ENCODE measurements at regions not wholly inside any gene's neighbourhood (a gene's known extent, or its start where the extent isn't known, plus 50 kb on each side); places are given as distances from the start of the nearest gene placed in this dataset.

DNA sequence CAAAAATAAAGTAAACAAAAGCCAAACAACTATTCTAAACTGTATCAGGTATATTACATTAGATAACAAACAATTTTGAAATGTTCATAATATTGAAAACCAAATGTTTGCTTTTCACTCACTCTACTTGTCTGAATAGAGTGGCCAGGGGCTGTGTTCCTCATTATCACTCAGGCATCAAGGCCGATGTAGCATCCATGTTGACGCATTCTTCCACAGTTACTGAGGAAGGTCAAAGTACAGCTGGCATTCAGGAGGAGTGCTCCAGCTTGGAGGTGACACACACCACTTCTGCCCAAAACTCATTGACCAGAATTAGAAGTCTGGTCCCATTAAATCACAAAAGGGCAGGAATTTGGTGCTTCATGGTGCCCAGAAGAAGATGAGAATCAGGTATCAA lies 137.6 kb upstream of the MANEA start:
- ChIA-PET CTCF (no interaction called here), POLR2A (no interaction called here)
- no peak for DNase-seq (ENCODE audit: low read depth, low spot score)
- TF ChIP-seq CTCF (IDR thresholded peaks at IDR 0.05; ENCODE audit: insufficient read depth, low read length, missing control alignments), result no peak
- no peak overlapping the region for H3K4me3 ChIP-seq (ENCODE audit: low read depth, low read length)

- no peak for TF ChIP-seq CTCF (IDR thresholded peaks at IDR 0.05; ENCODE audit: insufficient read depth, low read length, missing control alignments)
- no peak overlapping the region for H3K4me3 ChIP-seq (ENCODE audit: low read depth, low read length)
- ChIA-PET CTCF (no interaction called here), POLR2A (no interaction called here)
- no peak for DNase-seq (ENCODE audit: low read depth, low spot score)
Observed at GRCh38 chr6:95448208-95448607, 129.1 kb upstream of the MANEA start.

- TF ChIP-seq CTCF (IDR thresholded peaks at IDR 0.05; ENCODE audit: insufficient read depth, low read length, missing control alignments), result no peak
- DNase-seq (ENCODE audit: low read depth, low spot score), result no peak
- no peak overlapping the region for H3K4me3 ChIP-seq (ENCODE audit: low read depth, low read length)
- CTCF ChIA-PET, result no interaction called here
- POLR2A ChIA-PET, result no interaction called here
Observed at GRCh38 chr6:95469511-95469910, 107.8 kb upstream of the MANEA start.

DNA sequence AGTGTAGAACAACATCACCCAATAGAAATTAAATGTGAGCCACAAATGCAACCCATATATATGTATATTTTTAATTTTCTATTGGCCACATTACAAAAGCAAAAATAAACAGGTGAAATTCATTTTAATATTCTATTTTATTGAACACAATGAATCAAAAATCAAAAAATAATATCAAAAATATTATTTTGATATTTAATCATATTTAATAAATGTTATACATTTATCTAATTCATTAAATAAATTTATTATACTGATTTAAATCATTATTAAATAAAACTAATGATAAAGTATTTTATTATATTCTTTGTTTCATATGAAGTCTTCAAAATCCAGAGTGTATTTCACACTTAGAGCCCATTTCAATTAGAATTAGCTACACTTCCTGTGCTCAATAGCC lies 98.4 kb upstream of the MANEA start:
- no peak for DNase-seq (ENCODE audit: low read depth, low spot score)
- ChIA-PET POLR2A (no interaction called here), CTCF (no interaction called here)
- no peak for TF ChIP-seq CTCF (IDR thresholded peaks at IDR 0.05; ENCODE audit: insufficient read depth, low read length, missing control alignments)
- no peak overlapping the region for H3K4me3 ChIP-seq (ENCODE audit: low read depth, low read length)

DNA sequence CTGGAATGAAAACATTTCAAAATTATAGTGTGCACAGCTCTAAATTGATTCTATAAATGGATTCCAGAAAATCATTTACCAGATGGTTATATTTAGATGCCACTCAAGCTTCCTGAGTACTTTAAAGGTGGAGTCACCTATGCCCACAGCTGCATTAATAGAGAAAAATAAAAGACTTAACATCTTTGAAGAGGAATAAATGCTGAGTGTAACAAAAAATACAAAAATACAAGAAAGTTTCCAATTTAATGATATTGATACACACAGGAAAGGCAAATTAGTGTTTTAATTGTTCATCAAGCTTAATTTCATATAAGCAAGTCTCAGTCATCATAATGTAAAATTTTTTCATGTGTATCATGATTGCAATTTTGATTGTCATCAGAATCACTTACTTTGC lies 89.5 kb upstream of the MANEA start:
- no peak overlapping the region for H3K4me3 ChIP-seq (ENCODE audit: low read depth, low read length)
- CTCF ChIA-PET, result no interaction called here
- POLR2A ChIA-PET, result no interaction called here
- no peak for TF ChIP-seq CTCF (IDR thresholded peaks at IDR 0.05; ENCODE audit: insufficient read depth, low read length, missing control alignments)
- DNase-seq (ENCODE audit: low read depth, low spot score), result no peak

DNA sequence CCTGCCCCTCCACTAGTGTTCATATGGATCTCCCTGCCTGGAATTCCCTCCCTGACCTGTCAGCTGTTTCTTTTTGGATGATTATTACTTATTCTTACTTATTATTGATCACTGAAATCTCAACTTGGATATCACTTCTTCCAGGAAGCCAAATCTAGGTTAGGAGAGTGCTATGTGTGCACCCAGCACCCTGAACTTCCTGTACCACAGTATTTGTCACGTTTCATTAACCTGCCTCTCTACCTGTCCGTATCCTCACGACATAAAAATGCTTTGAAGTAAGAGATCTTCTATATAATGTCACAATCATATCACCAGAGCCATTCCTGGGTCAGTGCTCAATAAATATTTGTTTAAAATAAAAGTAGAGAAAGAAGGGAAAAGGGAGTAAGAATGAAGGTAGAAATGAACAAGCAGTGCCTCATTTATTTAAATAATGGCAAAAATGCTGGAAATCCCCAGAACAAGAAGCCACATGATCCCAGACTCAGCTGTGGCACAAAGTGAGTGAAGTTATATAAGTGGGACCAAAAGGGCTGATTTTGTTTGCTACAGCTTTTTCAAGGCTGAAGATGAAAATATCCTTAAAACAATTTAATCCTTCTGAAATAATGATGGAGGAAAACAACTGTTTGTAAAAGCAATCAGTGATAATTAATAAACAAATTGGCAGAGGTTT lies 88.0 kb upstream of the MANEA start:
- no peak for TF ChIP-seq CTCF (IDR thresholded peaks at IDR 0.05; ENCODE audit: insufficient read depth, low read length, missing control alignments)
- no peak for DNase-seq (ENCODE audit: low read depth, low spot score)
- ChIA-PET POLR2A (no interaction called here), CTCF (no interaction called here)
- H3K4me3 ChIP-seq (ENCODE audit: low read depth, low read length), result no peak overlapping the region
